GM18951 (cell line): ENCODE measurements at regions not wholly inside any gene's neighbourhood (a gene's known extent, or its start where the extent isn't known, plus 50 kb on each side); places are given as distances from the start of the nearest gene placed in this dataset.

Source experiments
- POLR2A ChIP-seq: IDR thresholded peaks from 4 replicates; pipeline ENCODE4 v1.6.1; 2011; ENCODE audit warnings: mild to moderate bottlenecking; ENCODE audit not compliant: insufficient read length, insufficient read depth; ENCODE audit errors: extremely low read depth
- in situ Hi-C: fragments of 300-500 bp; cut with MboI; formaldehyde crosslinking; loops from one replicate; pipeline ENCODE4 v1.12.0; 2022; ENCODE audit warnings: low sequenced_read_pairs, mixed read lengths, inconsistent platforms; ENCODE audit not compliant: unreplicated experiment

DNA sequence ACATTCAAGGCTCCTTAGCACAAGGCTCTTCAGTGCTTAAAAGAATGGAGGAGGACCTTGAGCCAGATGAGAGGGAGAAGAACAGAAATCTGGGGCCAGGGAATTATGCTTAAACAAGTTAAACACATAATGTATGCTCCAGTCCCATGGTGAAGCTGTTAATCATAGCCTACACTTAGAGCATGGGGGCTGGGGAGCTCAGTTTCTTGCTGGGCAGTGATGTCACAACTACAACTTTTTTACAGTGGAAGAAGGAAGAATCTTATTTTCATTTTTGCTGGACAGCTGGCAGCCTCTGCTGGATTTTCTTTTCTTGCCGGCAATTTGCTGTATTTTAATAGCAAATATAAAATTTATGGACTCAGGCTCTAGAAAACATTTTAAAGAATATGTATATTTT is 432.5 kb downstream of the CD109 start:
- in situ Hi-C loops = no loop called here
- no peak for TF ChIP-seq POLR2A

DNA sequence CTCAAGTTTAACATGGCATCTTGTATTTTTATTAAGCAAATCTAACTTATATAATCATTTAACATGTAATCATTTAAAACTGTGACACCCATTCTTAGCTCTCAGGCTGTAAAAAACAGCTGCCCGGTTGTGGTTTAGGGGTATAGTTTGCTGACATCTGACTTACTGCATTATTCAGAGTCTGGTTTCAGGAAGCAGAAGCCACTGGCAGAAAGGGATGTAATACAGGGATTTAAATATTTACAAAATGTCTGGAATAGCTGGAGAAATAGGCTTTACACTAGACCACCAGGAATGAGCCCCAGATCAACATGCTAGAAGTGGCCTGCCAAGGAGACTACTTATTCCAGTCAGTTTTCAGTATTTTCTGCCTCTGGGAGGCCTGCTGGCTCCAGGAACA is 421.1 kb downstream of the CD109 start:
- in situ Hi-C loops = no loop called here
- no peak for TF ChIP-seq POLR2A

DNA sequence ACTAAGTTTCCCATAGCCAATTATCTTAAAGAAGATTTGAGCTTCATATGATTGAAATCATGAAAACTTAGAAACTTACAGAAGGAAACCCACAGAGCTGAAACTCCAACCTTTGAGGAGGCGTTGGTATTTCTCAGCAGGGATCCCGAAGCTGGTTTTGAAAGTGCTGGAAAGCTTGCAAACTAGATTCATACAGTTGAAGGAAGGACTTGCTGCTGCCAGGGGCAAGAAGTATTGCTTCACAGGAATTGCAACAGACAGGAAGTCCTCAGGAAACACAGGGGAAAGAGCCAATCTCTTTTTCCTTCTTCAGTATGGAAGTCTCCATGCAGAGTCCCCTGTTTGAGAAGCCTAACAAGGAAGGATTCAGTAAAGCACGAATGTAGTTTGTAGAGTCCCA is 419.7 kb downstream of the CD109 start:
- no peak for TF ChIP-seq POLR2A
- in situ Hi-C loops = no loop called here

DNA sequence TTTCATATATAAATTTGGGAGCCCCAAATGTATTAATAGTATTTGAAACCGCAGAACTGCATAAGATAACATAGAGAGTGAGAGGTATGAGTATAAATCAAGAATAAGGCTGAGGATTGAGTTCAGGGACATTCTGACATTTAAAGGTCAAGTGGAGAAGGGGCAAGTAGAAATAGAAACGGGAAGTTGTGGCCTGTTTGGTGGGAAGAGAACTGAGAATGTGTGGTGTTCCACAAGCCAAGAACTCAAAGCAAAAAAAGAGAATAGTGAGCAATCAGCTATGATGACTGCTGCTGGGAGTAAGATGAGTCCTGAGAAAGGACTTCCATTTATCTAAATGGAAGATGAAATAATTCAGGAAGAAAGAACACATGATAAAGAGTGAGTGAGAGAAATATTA is 418.4 kb downstream of the CD109 start:
- in situ Hi-C loops = no loop called here
- TF ChIP-seq POLR2A = no peak

DNA sequence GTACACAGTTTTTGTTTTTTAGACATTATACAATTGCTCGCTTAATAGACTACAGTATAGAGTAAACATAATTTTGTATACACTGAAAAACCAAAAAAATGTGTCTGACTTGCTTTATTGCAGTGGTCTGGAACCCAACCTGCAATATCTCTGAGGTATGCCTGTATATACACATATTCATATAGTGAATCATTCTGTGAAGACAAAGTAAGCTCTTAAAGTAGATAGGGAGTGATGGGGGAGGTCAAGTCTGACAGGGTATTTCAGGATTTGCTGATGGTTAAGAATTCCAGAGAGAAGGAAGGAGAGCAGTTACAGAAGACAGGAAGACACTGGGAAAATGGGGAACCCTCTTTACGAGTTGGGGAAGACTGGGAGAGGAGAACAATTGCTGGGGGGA is 417.9 kb downstream of the CD109 start:
- in situ Hi-C loops = no loop called here

DNA sequence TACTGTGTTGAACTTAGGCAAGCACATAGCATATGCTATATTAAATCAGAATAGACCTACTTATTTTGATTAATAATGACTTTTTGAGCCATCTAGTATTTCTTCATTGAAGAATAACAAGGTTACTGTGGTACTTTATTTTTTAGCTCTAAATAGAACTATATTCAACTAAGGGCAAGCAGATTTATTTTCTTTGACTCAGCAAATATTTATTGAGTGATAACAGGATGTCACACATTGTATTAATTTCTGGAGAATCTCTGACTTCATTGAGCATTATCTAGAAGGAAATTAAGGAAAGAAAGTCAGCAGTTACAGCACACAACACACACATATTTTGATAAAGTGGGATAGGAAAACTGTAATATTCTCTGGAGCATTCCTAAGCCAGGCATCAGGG is 407.4 kb downstream of the CD109 start:
- no peak for TF ChIP-seq POLR2A
- in situ Hi-C loops = no loop called here

More for the DNA sequence above, 417.9 kb downstream of the CD109 start:
- no peak for TF ChIP-seq POLR2A

DNA sequence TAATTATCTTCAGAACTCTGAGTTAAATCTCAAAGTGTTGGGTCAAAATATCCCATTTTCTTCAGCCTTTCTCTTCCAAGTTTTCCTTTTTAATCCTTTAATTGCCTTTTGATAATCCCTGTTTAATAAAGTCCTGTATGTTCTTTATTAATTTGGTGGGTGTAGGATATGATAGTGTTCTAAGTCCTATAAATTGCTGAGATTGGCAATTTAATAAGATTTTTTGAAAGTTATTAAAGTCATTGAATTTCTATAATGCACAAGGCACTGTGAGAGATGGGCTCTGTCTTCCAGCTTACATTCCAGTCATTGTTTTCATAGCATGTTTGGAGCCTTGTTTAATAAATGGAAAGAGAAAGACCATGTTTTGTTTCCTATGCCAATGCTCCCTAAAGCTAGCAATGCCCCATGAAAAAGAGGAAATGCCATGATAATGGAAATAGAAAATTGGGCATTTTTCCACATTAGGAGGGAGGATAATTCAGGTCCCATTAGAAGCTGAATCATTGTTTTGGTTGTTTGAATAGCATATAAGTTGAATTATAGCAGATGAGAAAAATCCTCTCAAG is 404.8 kb downstream of the CD109 start:
- in situ Hi-C loops = no loop called here
- TF ChIP-seq POLR2A = no peak

DNA sequence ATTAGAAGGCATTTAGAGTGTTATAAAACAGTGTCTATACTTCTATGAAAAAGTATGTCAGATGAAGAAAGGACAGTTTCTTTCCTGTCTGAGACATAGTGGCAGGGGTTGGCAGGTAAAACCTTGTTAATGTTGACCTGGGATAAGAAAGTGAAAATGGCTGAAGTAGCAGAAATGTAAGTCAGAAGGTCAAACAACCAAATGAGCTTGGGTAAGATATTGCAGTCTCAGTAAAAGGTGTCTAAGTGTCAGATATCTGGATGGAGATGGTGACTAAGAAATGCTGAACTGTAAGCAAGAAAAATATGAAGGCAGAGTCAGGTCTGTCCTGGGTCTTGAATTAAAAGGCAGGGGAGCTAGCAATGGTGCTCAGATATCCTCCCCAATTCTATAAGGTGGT is 400.3 kb downstream of the CD109 start:
- in situ Hi-C loops = loop anchor here (25.0 kb wide), 1 partner anchor 1116 kb away; the partner anchor contains the start of gene COL12A1
- no peak for TF ChIP-seq POLR2A

DNA sequence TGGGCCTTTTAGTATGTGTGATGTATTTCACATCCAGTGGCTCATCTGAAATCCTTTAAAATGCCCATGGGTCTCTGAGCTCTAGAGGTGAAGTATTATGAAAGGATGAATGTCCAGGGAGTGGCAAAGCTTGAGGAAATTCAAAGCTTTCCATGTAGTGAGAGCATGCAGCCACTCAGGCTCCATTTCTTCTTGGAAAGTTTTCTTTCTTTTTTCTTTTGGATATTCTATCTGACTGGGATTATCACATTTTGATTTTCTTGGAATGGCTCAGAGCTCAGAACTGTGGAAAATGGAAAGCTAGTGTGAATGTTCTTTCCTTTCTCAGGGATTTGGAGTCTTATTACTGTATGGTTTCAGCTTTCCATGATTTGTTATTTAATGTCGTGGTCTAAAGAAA is 397.4 kb downstream of the CD109 start:
- no peak for TF ChIP-seq POLR2A
- in situ Hi-C loops = loop anchor here (25.0 kb wide), 1 partner anchor 1119 kb away; the partner anchor contains the start of gene COL12A1

DNA sequence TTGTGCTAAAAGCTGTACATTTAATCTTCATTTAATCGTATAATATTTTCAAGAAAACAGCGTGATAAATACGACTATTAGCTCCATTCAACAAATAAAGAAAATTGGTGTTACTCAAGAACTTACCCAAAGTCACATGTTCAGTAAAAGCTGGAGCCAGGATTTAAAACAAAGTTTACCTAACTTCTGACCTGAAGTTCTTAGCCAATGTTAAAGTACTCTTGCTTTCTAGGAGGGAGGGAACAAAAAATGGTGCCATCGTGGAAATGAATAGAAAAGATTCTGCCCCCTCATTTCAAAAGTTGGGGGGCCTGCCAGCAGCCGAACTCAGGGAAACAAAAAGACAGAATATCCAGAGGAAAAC is 395.8 kb downstream of the CD109 start:
- in situ Hi-C loops = loop anchor here (25.0 kb wide), 1 partner anchor 1121 kb away; the partner anchor contains the start of gene COL12A1
- TF ChIP-seq POLR2A = no peak

DNA sequence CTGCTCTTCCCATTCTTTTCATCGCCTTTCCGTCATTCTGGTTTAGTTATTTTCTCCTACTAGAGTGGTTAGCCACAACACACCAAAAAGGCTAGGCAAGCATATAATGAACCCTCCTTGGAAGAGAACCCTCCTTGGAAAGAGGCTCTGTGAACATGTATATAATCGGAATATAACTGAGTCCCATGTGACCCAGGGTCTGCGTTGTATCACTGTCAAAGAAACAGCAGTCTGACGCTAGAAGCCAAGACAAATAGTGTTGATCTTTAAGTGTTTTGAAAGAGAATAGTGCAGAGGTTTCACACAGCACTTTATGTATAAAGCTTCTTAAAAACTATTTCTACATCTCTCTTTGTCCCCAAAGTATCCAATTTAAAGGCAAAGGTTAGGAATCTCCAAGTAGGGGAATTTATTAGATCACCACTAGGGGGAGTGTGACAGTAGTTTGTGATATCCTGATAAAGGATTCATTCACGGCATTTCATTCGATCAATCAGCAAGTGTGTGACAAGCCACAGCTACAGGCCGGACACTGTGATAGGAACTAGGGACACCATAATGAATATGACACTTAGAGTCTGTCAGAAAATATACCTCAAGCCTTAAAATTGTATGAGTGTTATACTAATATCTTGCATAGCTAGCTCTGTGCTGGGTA is 395.3 kb downstream of the CD109 start:
- in situ Hi-C loops = loop anchor here (25.0 kb wide), 1 partner anchor 1121 kb away; the partner anchor contains the start of gene COL12A1
- TF ChIP-seq POLR2A = no peak

DNA sequence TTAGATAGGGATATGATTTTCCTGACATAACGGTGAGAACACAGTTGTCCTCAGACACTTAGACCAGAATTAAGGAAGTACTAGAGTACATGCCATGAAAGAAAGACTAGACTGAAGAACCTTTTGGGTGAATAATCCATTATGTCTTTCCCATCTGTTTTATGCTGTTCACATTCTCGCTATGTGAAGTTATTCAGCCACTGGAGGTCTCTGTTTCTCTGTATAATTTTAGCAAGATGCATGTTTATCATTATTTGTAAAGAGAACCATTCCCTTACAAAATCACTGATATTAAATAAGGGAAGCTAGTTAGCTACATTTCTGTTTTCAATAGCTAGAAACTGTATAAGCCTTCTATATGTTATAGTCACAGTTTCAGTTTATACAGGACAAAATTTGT is 391.9 kb downstream of the CD109 start:
- TF ChIP-seq POLR2A = no peak
- in situ Hi-C loops = loop anchor here (25.0 kb wide), 1 partner anchor 1124 kb away; the partner anchor contains the start of gene COL12A1

DNA sequence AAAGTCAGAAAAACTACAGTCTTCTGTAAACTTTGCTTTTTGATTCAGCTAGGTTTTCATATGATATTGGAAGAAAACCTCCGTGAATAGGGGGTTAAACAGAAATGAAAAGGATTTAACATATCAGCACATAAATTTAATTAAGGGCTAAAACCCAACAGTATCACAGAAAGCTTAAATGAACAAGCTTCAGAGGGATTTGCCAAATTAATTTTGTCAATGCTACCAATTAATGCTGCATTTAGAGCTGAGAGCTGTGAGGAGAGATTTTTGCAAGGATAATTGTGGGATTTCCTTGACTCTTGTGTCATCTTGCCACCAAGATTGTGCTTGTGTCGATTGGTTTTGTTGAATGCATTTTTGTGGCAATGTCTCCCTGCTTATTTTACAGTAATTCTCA is 379.9 kb downstream of the CD109 start:
- in situ Hi-C loops = loop anchor here (25.0 kb wide), 1 partner anchor 1136 kb away; the partner anchor contains the start of gene COL12A1
- TF ChIP-seq POLR2A = no peak

DNA sequence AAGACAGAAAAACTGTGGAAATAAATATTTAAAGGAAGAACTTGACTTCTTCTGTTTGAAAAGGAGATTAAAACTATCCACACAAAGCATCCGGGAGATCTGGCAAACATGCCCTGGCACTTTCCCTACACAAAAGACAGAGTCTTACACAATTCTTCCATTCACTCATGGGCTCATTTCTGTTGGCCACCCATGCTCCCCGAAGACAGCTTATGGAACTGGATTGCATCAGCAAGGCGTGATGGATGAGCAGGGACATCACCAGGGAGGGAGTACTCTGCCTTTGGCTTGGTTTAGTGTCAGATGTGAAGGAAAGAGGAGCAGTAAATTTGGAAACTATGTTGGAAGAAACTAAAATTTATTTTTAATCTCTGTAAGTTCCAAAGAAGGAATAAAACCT is 379.3 kb downstream of the CD109 start:
- in situ Hi-C loops = loop anchor here (25.0 kb wide), 1 partner anchor 1137 kb away; the partner anchor contains the start of gene COL12A1
- TF ChIP-seq POLR2A = no peak
